Neuronal stem cell (in vitro differentiated cells): ENCODE measurements at regions not wholly inside any gene's neighbourhood (a gene's known extent, or its start where the extent isn't known, plus 50 kb on each side); places are given as distances from the start of the nearest gene placed in this dataset.

Experiments
- DNase-seq: peaks from one replicate; pipeline ENCODE4 v3.0.0-alpha.2; 2013; ENCODE audit warnings: low spot score
- H2AFZ ChIP-seq: one replicate; pipeline ENCODE4 v1.6.1; 2013; ENCODE audit warnings: mild to moderate bottlenecking, low read length, inconsistent platforms
- H2AK5ac ChIP-seq: 2 replicates; pipeline ENCODE4 v1.6.1; 2013; ENCODE audit warnings: low read depth, mild to moderate bottlenecking, inconsistent platforms, low read length, moderate library complexity, mixed read lengths
- H2BK120ac ChIP-seq: 2 replicates; pipeline ENCODE4 v1.6.1; 2013; ENCODE audit warnings: low read depth, mild to moderate bottlenecking, inconsistent platforms, low read length, moderate library complexity, mixed read lengths
- H2BK12ac ChIP-seq: one replicate; pipeline ENCODE4 v1.6.1; 2013; ENCODE audit warnings: low read length, inconsistent platforms
- H2BK15ac ChIP-seq: 2 replicates; pipeline ENCODE4 v1.6.1; 2013; ENCODE audit warnings: mild to moderate bottlenecking, low read length, inconsistent platforms, mixed read lengths
- H2BK5ac ChIP-seq: one replicate; pipeline ENCODE4 v1.6.1; 2013; ENCODE audit warnings: inconsistent platforms, mild to moderate bottlenecking, low read length, moderate library complexity
- H3K14ac ChIP-seq: one replicate; pipeline ENCODE4 v1.6.1; 2013; ENCODE audit warnings: low read length, inconsistent platforms
- H3K18ac ChIP-seq: 2 replicates; pipeline ENCODE4 v1.6.1; 2013; ENCODE audit warnings: low read length, inconsistent platforms
- H3K23ac ChIP-seq: 2 replicates; pipeline ENCODE4 v1.6.1; 2013; ENCODE audit warnings: low read depth, mild to moderate bottlenecking, mixed read lengths, low read length, inconsistent platforms; ENCODE audit not compliant: poor library complexity
- H3K27ac ChIP-seq: replicated peaks from 3 replicates; pipeline ENCODE4 v1.5.1; 2013; ENCODE audit warnings: low read length, inconsistent platforms
- H3K27me3 ChIP-seq, 3 experiments: 2 replicates each; pipeline ENCODE4 v1.6.1; 2013; ENCODE audit warnings: low read length in 3 of 3, mild to moderate bottlenecking in 2 of 3, inconsistent platforms in 1 of 3, low read depth in 1 of 3, mixed read lengths in 1 of 3, moderate library complexity in 1 of 3; ENCODE audit not compliant: control insufficient read depth in 3 of 3, insufficient read depth in 3 of 3
- H3K36me3 ChIP-seq, 2 donors: replicated peaks in 1 of 2; 2 replicates each; pipeline ENCODE4 v1.6.1; 2013; ENCODE audit warnings: low read length in 2 of 2; ENCODE audit not compliant: control insufficient read depth in 2 of 2, insufficient read depth in 2 of 2
- H3K4ac ChIP-seq: 2 replicates; pipeline ENCODE4 v1.6.1; 2013; ENCODE audit warnings: inconsistent platforms, mild to moderate bottlenecking, low read length, moderate library complexity
- H3K4me1 ChIP-seq, 2 donors: 1 replicate in 1 of 2; 2 replicates in 1 of 2; pipeline ENCODE4 v1.6.1; 2013; ENCODE audit warnings: low read length in 2 of 2, low read depth in 1 of 2; ENCODE audit not compliant: control insufficient read depth in 2 of 2, insufficient read depth in 1 of 2
- H3K4me2 ChIP-seq: one replicate; pipeline ENCODE4 v1.6.1; 2013; ENCODE audit warnings: mild to moderate bottlenecking, low read length, inconsistent platforms; ENCODE audit not compliant: insufficient read depth, poor library complexity, severe bottlenecking
- H3K4me3 ChIP-seq, 2 donors: 2 replicates each; pipeline ENCODE4 v1.5.1; 2013; ENCODE audit warnings: low read length in 2 of 2, mild to moderate bottlenecking in 2 of 2, inconsistent platforms in 1 of 2, moderate library complexity in 1 of 2
- H3K79me1 ChIP-seq: one replicate; pipeline ENCODE4 v1.6.1; 2013; ENCODE audit warnings: low read depth, mild to moderate bottlenecking, inconsistent platforms, low read length, moderate library complexity
- H3K9ac ChIP-seq: one replicate; pipeline ENCODE4 v1.6.1; 2013; ENCODE audit warnings: mild to moderate bottlenecking, low read depth, low read length, inconsistent platforms; ENCODE audit not compliant: poor library complexity
- H3K9me3 ChIP-seq, 2 donors: replicated peaks in 1 of 2; 2 replicates each; pipeline versions ENCODE3 to v1.6.1; 2013; ENCODE audit warnings: low read length in 2 of 2, mild to moderate bottlenecking in 2 of 2, inconsistent platforms in 1 of 2, low read depth in 1 of 2, mixed read lengths in 1 of 2, moderate library complexity in 1 of 2; ENCODE audit not compliant: control insufficient read depth in 2 of 2, insufficient read depth in 1 of 2
- H4K8ac ChIP-seq: one replicate; pipeline ENCODE4 v1.6.1; 2013; ENCODE audit warnings: low read depth, mild to moderate bottlenecking, inconsistent platforms, low read length, moderate library complexity
- H4K91ac ChIP-seq: one replicate; pipeline ENCODE4 v1.6.1; 2013; ENCODE audit warnings: low read length, low read depth, mild to moderate bottlenecking, inconsistent platforms; ENCODE audit not compliant: poor library complexity
- WGBS, 2 donors: extraction: QIAGEN DNeasy Blood & Tissue Kit; methylation state at CpG; one replicate each; pipeline ENCODE4 v1.1.7; 2013; ENCODE audit warnings: missing lambda C conversion rate in 2 of 2, mixed read lengths in 1 of 2; ENCODE audit not compliant: insufficient read length in 2 of 2, insufficient replicate concordance in 1 of 2; ENCODE audit errors: extremely low coverage in 2 of 2; 5-methylcytosine and 5-hydroxymethylcytosine counted together

DNA sequence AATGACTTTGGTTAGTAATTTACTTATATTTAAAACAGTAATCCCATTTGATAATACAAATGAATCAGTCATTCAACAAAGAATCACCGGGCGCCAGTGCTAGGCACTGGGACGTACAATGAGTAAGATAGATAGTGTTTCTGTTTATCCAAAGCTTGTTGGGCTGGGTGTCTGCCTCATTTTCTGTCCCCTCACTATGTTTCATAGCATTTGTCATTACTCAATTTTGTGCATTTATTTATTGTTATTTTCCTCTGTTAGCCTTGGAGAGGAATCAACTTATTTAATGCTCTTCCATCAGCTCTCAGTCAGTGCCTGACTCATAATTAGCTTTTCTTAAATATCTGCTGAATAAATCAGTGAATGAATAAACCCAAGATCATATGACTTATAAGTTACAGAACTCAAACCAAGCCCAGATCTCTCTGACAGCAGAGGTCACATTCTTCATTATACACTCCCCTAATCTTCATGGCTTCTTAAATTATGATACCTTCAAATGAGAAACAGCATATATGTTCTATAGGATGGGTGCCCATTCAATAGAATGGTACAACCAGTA is 86.2 kb downstream of the TSPAN8 start:
- Histone ChIP-seq H3K14ac (no peak overlapping the region), H3K9ac (no peak overlapping the region), H4K8ac (no peak overlapping the region), H2BK120ac (no peak overlapping the region), H2AFZ (no peak overlapping the region), H3K27me3 (no peaks in the 10 kb centered on the region), H3K4me2 (no peak overlapping the region), H3K36me3 (no peaks in the 10 kb centered on the region), H2BK5ac (no peak overlapping the region), H3K27ac (no peak overlapping the region), H3K18ac (no peak overlapping the region), H3K9me3 (no peaks in the 10 kb centered on the region), H3K79me1 (no peaks in the 10 kb centered on the region), H3K4me1 (no peaks in the 10 kb centered on the region), H3K4me3 (no peak overlapping the region), H4K91ac (no peak overlapping the region), H2BK12ac (no peak overlapping the region), H3K4ac (no peak overlapping the region), H2BK15ac (no peak overlapping the region), H2AK5ac (no peak overlapping the region), H3K23ac (no peak overlapping the region)
- no peak for DNase-seq
- WGBS, 2 donors: no CpG with 5 or more reads among the region's 3 CpGs

- Histone ChIP-seq H3K79me1 (no peaks in the 10 kb centered on the region), H3K23ac (no peak overlapping the region), H3K18ac (no peak overlapping the region), H2BK15ac (no peak overlapping the region), H2BK5ac (no peak overlapping the region), H3K4me2 (no peak overlapping the region), H3K14ac (no peak overlapping the region), H2AK5ac (no peak overlapping the region), H3K4ac (no peak overlapping the region), H2AFZ (no peak overlapping the region), H3K4me3 (no peak overlapping the region), H3K9me3 (no peaks in the 10 kb centered on the region), H3K27me3 (no peaks in the 10 kb centered on the region), H3K9ac (no peak overlapping the region), H3K27ac (no peak overlapping the region), H2BK120ac (no peak overlapping the region), H4K8ac (no peak overlapping the region), H2BK12ac (no peak overlapping the region), H3K36me3 (no peaks in the 10 kb centered on the region), H3K4me1 (no peaks in the 10 kb centered on the region), H4K91ac (no peak overlapping the region)
- DNase-seq: no peak
- no CpG with 5 or more reads among the region's 3 CpGs for WGBS, 2 donors
Measured at GRCh38 chr12:71070416-71071128, 87.2 kb downstream of the TSPAN8 start.

DNA sequence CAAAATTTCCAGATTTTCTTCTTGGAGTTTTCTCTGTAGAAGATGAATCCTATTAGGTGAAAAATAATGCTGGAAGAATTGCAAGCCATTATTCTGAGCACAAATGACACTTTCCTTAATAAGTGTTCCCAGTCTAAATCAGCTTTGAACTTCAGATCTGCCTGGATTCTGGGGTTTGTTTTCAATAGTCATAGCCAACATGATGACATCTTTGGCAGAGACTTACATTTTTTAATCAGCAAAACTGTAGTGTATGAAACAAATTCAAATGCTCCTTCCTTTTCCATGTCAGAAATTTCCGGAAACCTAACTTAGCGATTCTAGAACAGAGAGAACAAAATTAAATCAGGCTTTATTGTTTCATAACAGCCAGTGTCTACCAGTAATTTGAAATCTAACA is 88.5 kb downstream of the TSPAN8 start:
- no peak overlapping the region for H2BK15ac ChIP-seq
- no CpG with 5 or more reads among the region's 2 CpGs for WGBS, 2 donors

GRCh38 chr12:71063087-71063486 is 94.7 kb downstream of the TSPAN8 start:
- Histone ChIP-seq H3K9ac (no peak overlapping the region), H3K4ac (no peak overlapping the region), H3K79me1 (no peaks in the 10 kb centered on the region), H4K91ac (no peak overlapping the region), H3K27ac (no peak overlapping the region), H3K27me3 (no peaks in the 10 kb centered on the region), H3K36me3 (no peaks in the 10 kb centered on the region), H3K4me3 (no peak overlapping the region), H2AFZ (no peak overlapping the region), H2BK5ac (no peak overlapping the region), H2BK120ac (no peak overlapping the region), H3K23ac (no peak overlapping the region), H2BK12ac (no peak overlapping the region), H3K4me1 (no peaks in the 10 kb centered on the region), H3K14ac (no peak overlapping the region), H2AK5ac (no peak overlapping the region), H3K9me3 (no peaks in the 10 kb centered on the region), H4K8ac (no peak overlapping the region), H3K18ac (no peak overlapping the region), H3K4me2 (no peak overlapping the region), H2BK15ac (no peak overlapping the region)
- DNase-seq: no peak
- WGBS, 2 donors: no CpG with 5 or more reads among the region's 7 CpGs

More for the DNA sequence above, 88.5 kb downstream of the TSPAN8 start:
- Histone ChIP-seq H3K9ac (no peak overlapping the region), H2BK120ac (no peak overlapping the region), H3K14ac (no peak overlapping the region), H3K4ac (no peak overlapping the region), H2BK5ac (no peak overlapping the region), H3K18ac (no peak overlapping the region), H3K4me2 (no peak overlapping the region), H3K9me3 (no peaks in the 10 kb centered on the region), H3K23ac (no peak overlapping the region), H3K27me3 (no peaks in the 10 kb centered on the region), H3K4me1 (no peaks in the 10 kb centered on the region), H2BK12ac (no peak overlapping the region), H4K8ac (no peak overlapping the region), H3K36me3 (no peaks in the 10 kb centered on the region), H2AFZ (no peak overlapping the region), H3K79me1 (no peaks in the 10 kb centered on the region), H2AK5ac (no peak overlapping the region), H3K4me3 (no peak overlapping the region), H3K27ac (no peak overlapping the region), H4K91ac (no peak overlapping the region)
- no peak for DNase-seq
